HG02943 (cell line): ENCODE measurements at regions not wholly inside any gene's neighbourhood (a gene's known extent, or its start where the extent isn't known, plus 50 kb on each side); places are given as distances from the start of the nearest gene placed in this dataset.

Experiments
- ATAC-seq: cut with Tn5 transposase; IDR thresholded peaks from one replicate; pipeline ENCODE4 v1.9.1; 2021; ENCODE audit warnings: mild to moderate bottlenecking, low read depth, moderate library complexity; ENCODE audit not compliant: unreplicated experiment

- no peak for ATAC-seq
Observed at GRCh38 chr3:111311126-111311525, 230.9 kb upstream of the CD96 start.

- ATAC-seq, result peak; percentile 93
Observed at GRCh38 chr3:111311709-111312235, 230.2 kb upstream of the CD96 start.

GRCh38 chr3:111314181-111314873 is 227.7 kb upstream of the CD96 start:
- ATAC-seq, result no peak

GRCh38 chr3:111314898-111315297 is 227.1 kb upstream of the CD96 start:
- ATAC-seq, result no peak

- ATAC-seq, result no peak
Observed at GRCh38 chr3:111315930-111316587, 225.9 kb upstream of the CD96 start.

GRCh38 chr3:111318289-111318688 is 223.7 kb upstream of the CD96 start:
- no peak for ATAC-seq

GRCh38 chr3:111319598-111319997 is 222.4 kb upstream of the CD96 start:
- ATAC-seq, result no peak

GRCh38 chr3:111321786-111322185 is 220.2 kb upstream of the CD96 start:
- no peak for ATAC-seq

GRCh38 chr3:111323019-111323418 is 219.0 kb upstream of the CD96 start:
- ATAC-seq, result no peak

- no peak for ATAC-seq
Observed at GRCh38 chr3:111324151-111324550, 217.8 kb upstream of the CD96 start.

- no peak for ATAC-seq
Observed at GRCh38 chr3:111324645-111325044, 217.4 kb upstream of the CD96 start.

GRCh38 chr3:111325160-111325718 is 216.8 kb upstream of the CD96 start:
- ATAC-seq, result no peak

- no peak for ATAC-seq
Observed at GRCh38 chr3:111326144-111326995, 215.6 kb upstream of the CD96 start.

- ATAC-seq, result no peak
Observed at GRCh38 chr3:111331306-111331705, 210.7 kb upstream of the CD96 start.

- ATAC-seq, result no peak
Observed at GRCh38 chr3:111331912-111332311, 210.1 kb upstream of the CD96 start.

GRCh38 chr3:111332488-111333080 is 209.4 kb upstream of the CD96 start:
- ATAC-seq, result no peak

- ATAC-seq, result no peak
Observed at GRCh38 chr3:111333642-111334041, 208.4 kb upstream of the CD96 start.

GRCh38 chr3:111335512-111336303 is 206.3 kb upstream of the CD96 start:
- ATAC-seq, result no peak

- no peak for ATAC-seq
Observed at GRCh38 chr3:111336511-111336910, 205.5 kb upstream of the CD96 start.
